ENCODE measurements at regions not wholly inside any gene's neighbourhood (a gene's known extent, or its start where the extent isn't known, plus 50 kb on each side); places are given as distances from the start of the nearest gene placed in this dataset.

DNA sequence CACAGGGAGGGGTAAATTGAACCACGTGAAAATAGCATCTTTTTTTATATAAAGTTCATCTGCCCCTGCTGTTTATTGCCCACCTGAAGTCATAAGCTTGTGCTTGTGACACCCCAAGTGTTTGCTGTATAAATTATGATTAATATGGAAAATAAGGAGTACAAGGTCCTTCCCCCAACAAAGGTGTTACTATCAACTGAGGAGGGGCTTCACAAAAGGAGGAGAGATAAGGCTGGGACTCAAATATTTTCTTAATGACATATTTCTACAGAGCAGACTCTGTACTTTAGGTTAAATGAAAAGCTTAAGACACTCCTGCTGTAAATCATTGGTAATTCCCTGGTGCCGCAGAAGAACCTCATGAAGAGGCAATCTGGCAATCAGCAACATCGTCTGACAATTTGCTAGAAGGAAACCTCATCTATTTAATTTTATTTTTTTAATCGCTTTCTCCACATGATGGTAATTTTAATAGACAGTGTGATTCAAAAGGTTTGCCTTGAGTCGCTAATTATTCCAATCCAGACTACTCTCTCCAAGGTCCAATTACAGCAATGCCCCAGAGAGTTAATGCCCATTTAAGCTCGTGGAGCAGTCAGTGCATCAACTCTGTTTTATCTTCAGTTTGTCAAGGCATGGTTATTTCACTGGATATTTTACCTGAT is 1432.4 kb downstream of the FAM181B start:
- intact Hi-C loops (cut with micrococcal nuclease) (no loop called here), dilution Hi-C loops (cut with MboI; ENCODE audit: extremely low pct_ligation_motif_present, low sequenced_read_pairs) (no loop called here)
- Histone ChIP-seq H3K27me3 (ENCODE audit: control insufficient read depth in 2 of 2, insufficient read depth in 2 of 2, low read length in 2 of 2) (no peaks in the 10 kb centered on the region), H3K27ac (ENCODE audit: insufficient read depth, low read depth, low read length) (no peak overlapping the region), H3K36me3 (ENCODE audit: control insufficient read depth in 2 of 2, extremely low read depth in 1 of 2, insufficient read depth in 2 of 2, low read length in 2 of 2) (no peaks in the 10 kb centered on the region), H3K79me2 (ENCODE audit: control insufficient read depth, insufficient read depth, low read length) (no peaks in the 10 kb centered on the region), H3K4me3 (replicated peaks in 1 of 3; ENCODE audit: insufficient read depth in 1 of 3, low read depth in 1 of 3, low read length in 3 of 3) (no peak overlapping the region), H3K9me1 (replicated peaks; ENCODE audit: control insufficient read depth, extremely low read depth, insufficient read depth, low read length) (no peaks in the 10 kb centered on the region), H3K9me3 (replicated peaks; ENCODE audit: control insufficient read depth, insufficient read depth, low read length) (peaks cover 2% of the 10 kb centered on the region), H3K4me2 (ENCODE audit: insufficient read depth, low read length) (no peak overlapping the region), H2AFZ (ENCODE audit: low read depth, low read length) (no peak overlapping the region), H3K4me1 (ENCODE audit: control insufficient read depth, extremely low read depth, insufficient read depth, low read length) (no peaks in the 10 kb centered on the region), H4K20me1 (replicated peaks; ENCODE audit: control insufficient read depth, extremely low read depth, insufficient read depth, low read length) (no peaks in the 10 kb centered on the region), H3K9ac (replicated peaks; ENCODE audit: extremely low read depth, insufficient read depth, low read length) (no peak overlapping the region)
- POLR2A ChIA-PET, result no interaction called here
- BruUV-seq (replicated peaks), result no TSS peak
- CTCF ChIA-PET, result no interaction called here
- TF ChIP-seq MYC (IDR thresholded peaks at IDR 0.05; ENCODE audit: low read depth, low read length) (no peak), GATA2 (IDR thresholded peaks at IDR 0.05; ENCODE audit: insufficient read depth, insufficient read length, low read depth, low read length) (no peak), POLR2AphosphoS5 (IDR thresholded peaks at IDR 0.05; ENCODE audit: insufficient read depth, low read depth, low read length) (no peak), JUN (IDR thresholded peaks at IDR 0.05; ENCODE audit: borderline replicate concordance, insufficient read depth, insufficient read length, low read depth) (no peak), POLR2A (IDR thresholded peaks at IDR 0.05; ENCODE audit: low read depth, low read length) (no peak), EZH2 (IDR thresholded peaks at IDR 0.05; ENCODE audit: borderline replicate concordance, low read depth, low read length, severe bottlenecking) (no peak), FOS (IDR thresholded peaks at IDR 0.05; ENCODE audit: borderline replicate concordance, insufficient read depth, low read length) (no peak)
- TF ChIP-seq, protein P1, sequence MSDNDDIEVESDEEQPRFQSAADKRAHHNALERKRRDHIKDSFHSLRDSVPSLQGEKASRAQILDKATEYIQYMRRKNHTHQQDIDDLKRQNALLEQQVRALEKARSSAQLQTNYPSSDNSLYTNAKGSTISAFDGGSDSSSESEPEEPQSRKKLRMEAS (IDR thresholded peaks at IDR 0.05; ENCODE audit: insufficient read depth, insufficient read length), result no peak
- TF ChIP-seq, protein P2, sequence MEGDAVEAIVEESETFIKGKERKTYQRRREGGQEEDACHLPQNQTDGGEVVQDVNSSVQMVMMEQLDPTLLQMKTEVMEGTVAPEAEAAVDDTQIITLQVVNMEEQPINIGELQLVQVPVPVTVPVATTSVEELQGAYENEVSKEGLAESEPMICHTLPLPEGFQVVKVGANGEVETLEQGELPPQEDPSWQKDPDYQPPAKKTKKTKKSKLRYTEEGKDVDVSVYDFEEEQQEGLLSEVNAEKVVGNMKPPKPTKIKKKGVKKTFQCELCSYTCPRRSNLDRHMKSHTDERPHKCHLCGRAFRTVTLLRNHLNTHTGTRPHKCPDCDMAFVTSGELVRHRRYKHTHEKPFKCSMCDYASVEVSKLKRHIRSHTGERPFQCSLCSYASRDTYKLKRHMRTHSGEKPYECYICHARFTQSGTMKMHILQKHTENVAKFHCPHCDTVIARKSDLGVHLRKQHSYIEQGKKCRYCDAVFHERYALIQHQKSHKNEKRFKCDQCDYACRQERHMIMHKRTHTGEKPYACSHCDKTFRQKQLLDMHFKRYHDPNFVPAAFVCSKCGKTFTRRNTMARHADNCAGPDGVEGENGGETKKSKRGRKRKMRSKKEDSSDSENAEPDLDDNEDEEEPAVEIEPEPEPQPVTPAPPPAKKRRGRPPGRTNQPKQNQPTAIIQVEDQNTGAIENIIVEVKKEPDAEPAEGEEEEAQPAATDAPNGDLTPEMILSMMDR (IDR thresholded peaks at IDR 0.05; ENCODE audit: extremely low read depth in 1 of 2, insufficient read depth in 1 of 2, low read depth in 1 of 2, low read length in 2 of 2), result no peak
- FAIRE-seq (no peak), DNase-seq (ENCODE audit: low read depth, low spot score) (no peak)
